Endodermal cell (in vitro differentiated cells): ENCODE measurements at regions not wholly inside any gene's neighbourhood (a gene's known extent, or its start where the extent isn't known, plus 50 kb on each side); places are given as distances from the start of the nearest gene placed in this dataset.

Source experiments
- DNase-seq: peaks from one replicate; pipeline ENCODE4 v3.0.0-alpha.2; 2017
- H3K27ac ChIP-seq: 2 replicates; pipeline ENCODE4 v1.5.1; 2013; ENCODE audit warnings: mild to moderate bottlenecking, low read depth, low read length, moderate library complexity
- H3K27me3 ChIP-seq: 2 replicates; pipeline ENCODE4 v1.6.1; 2013; ENCODE audit warnings: mild to moderate bottlenecking, low read length, moderate library complexity; ENCODE audit not compliant: insufficient read depth, control insufficient read depth, poor library complexity, severe bottlenecking
- H3K36me3 ChIP-seq: 2 replicates; pipeline ENCODE4 v1.7.0; 2013; ENCODE audit warnings: mild to moderate bottlenecking, low read length, moderate library complexity; ENCODE audit not compliant: control insufficient read depth, insufficient read depth
- H3K4me1 ChIP-seq: one replicate; pipeline ENCODE4 v1.7.0; 2013; ENCODE audit warnings: low read length; ENCODE audit not compliant: control insufficient read depth, insufficient read depth
- H3K4me3 ChIP-seq: 2 replicates; pipeline ENCODE4 v1.5.1; 2013; ENCODE audit warnings: mild to moderate bottlenecking, low read length, moderate library complexity
- H3K9ac ChIP-seq: 2 replicates; pipeline ENCODE4 v1.6.1; 2013; ENCODE audit warnings: mild to moderate bottlenecking, low read length, moderate library complexity; ENCODE audit not compliant: poor library complexity, severe bottlenecking; ENCODE audit errors: extremely low read depth
- H3K9me3 ChIP-seq: 2 replicates; pipeline ENCODE4 v1.6.1; 2013; ENCODE audit warnings: mild to moderate bottlenecking, low read length, moderate library complexity; ENCODE audit not compliant: control insufficient read depth
- H3K27ac Mint-ChIP-seq: 2 replicates; pipeline ENCODE4 v1.8.0; 2020; ENCODE audit warnings: mixed read lengths
- H3K27me3 Mint-ChIP-seq: 2 replicates; pipeline ENCODE4 v1.8.0; 2021; ENCODE audit warnings: mild to moderate bottlenecking, mixed read lengths; ENCODE audit not compliant: insufficient read depth
- H3K36me3 Mint-ChIP-seq: 2 replicates; pipeline ENCODE4 v1.8.0; 2020; ENCODE audit warnings: low read depth, mixed read lengths
- H3K4me1 Mint-ChIP-seq: 2 replicates; pipeline ENCODE4 v1.8.0; 2020; ENCODE audit warnings: mixed read lengths
- H3K4me3 Mint-ChIP-seq: 2 replicates; pipeline ENCODE4 v1.8.0; 2020; ENCODE audit warnings: mild to moderate bottlenecking, moderate library complexity, mixed read lengths
- H3K9me3 Mint-ChIP-seq: 2 replicates; pipeline ENCODE4 v1.8.0; 2020; ENCODE audit warnings: mild to moderate bottlenecking, mixed read lengths
- CTCF ChIP-seq: fragments of 200-600 bp; sonication (generic); conservative IDR thresholded peaks from 2 replicates; pipeline ENCODE4 v1.5.0; 2021; ENCODE audit warnings: antibody characterized with exemption, mild to moderate bottlenecking
- WGBS, 2 experiments: methylation state at CpG; one replicate each; pipeline versions ENCODE4 v1.1.5 to v1.1.7; 2013; ENCODE audit warnings: missing lambda C conversion rate in 2 of 2, mixed read lengths in 1 of 2; ENCODE audit not compliant: insufficient coverage in 1 of 2, insufficient read length in 1 of 2; 5-methylcytosine and 5-hydroxymethylcytosine counted together

GRCh38 chr2:145343287-145343686 is 823.4 kb upstream of the ZEB2 start:
- H3K4me3 Mint-ChIP-seq: no peak overlapping the region
- Histone ChIP-seq H3K4me3 (no peak overlapping the region), H3K9ac (no peak overlapping the region), H3K9me3 (no peaks in the 10 kb centered on the region), H3K36me3 (no peaks in the 10 kb centered on the region), H3K4me1 (no peaks in the 10 kb centered on the region), H3K27ac (no peak overlapping the region), H3K27me3 (no peaks in the 10 kb centered on the region)
- no peaks in the 10 kb centered on the region for H3K4me1 Mint-ChIP-seq
- TF ChIP-seq CTCF: no peak
- 79% methylated on average over 2 of the region's 2 CpGs; no CpG with 5 or more reads in 1 of the 2 experiments for WGBS, 2 experiments
- no peak overlapping the region for H3K27ac Mint-ChIP-seq
- H3K9me3 Mint-ChIP-seq: no peaks in the 10 kb centered on the region
- no peaks in the 10 kb centered on the region for H3K27me3 Mint-ChIP-seq
- no peaks in the 10 kb centered on the region for H3K36me3 Mint-ChIP-seq
- no peak for DNase-seq

- Histone ChIP-seq H3K4me3 (no peak overlapping the region), H3K4me1 (no peaks in the 10 kb centered on the region), H3K27ac (no peak overlapping the region), H3K9ac (no peak overlapping the region), H3K9me3 (no peaks in the 10 kb centered on the region), H3K27me3 (no peaks in the 10 kb centered on the region), H3K36me3 (no peaks in the 10 kb centered on the region)
- TF ChIP-seq CTCF: no peak
- H3K36me3 Mint-ChIP-seq: no peaks in the 10 kb centered on the region
- WGBS, 2 experiments: 82 to 100% methylated on average over 2 of the region's 2 CpGs
- H3K27me3 Mint-ChIP-seq: no peaks in the 10 kb centered on the region
- H3K27ac Mint-ChIP-seq: no peak overlapping the region
- no peak overlapping the region for H3K4me3 Mint-ChIP-seq
- H3K4me1 Mint-ChIP-seq: no peaks in the 10 kb centered on the region
- DNase-seq: no peak
- no peaks in the 10 kb centered on the region for H3K9me3 Mint-ChIP-seq
Observed at GRCh38 chr2:145341536-145341935, 821.6 kb upstream of the ZEB2 start.

- TF ChIP-seq CTCF: no peak
- Histone ChIP-seq H3K36me3 (no peaks in the 10 kb centered on the region), H3K4me3 (no peak overlapping the region), H3K4me1 (no peaks in the 10 kb centered on the region), H3K9ac (no peak overlapping the region), H3K9me3 (no peaks in the 10 kb centered on the region), H3K27me3 (no peaks in the 10 kb centered on the region), H3K27ac (no peak overlapping the region)
- no peak for DNase-seq
- H3K4me1 Mint-ChIP-seq: no peaks in the 10 kb centered on the region
- no peak overlapping the region for H3K4me3 Mint-ChIP-seq
- 86 to 90% methylated on average over 2 to 3 of the region's 3 CpGs for whole genome bisulfite sequencing, 2 experiments
- no peaks in the 10 kb centered on the region for H3K36me3 Mint-ChIP-seq
- no peaks in the 10 kb centered on the region for H3K27me3 Mint-ChIP-seq
- H3K9me3 Mint-ChIP-seq: no peaks in the 10 kb centered on the region
- no peak overlapping the region for H3K27ac Mint-ChIP-seq
Observed at GRCh38 chr2:145339646-145340045, 819.7 kb upstream of the ZEB2 start.
